SH-SY5Y (cell line): ENCODE measurements at regions not wholly inside any gene's neighbourhood (a gene's known extent, or its start where the extent isn't known, plus 50 kb on each side); places are given as distances from the start of the nearest gene placed in this dataset.

Experiments used
- GATA2 ChIP-seq: IDR thresholded peaks from 2 replicates; pipeline ENCODE4 v1.6.1; 2011; ENCODE audit warnings: mild to moderate bottlenecking, low read depth, low read length
- GATA3 ChIP-seq: IDR thresholded peaks from 2 replicates; pipeline ENCODE4 v1.6.1; 2011; ENCODE audit warnings: low read depth, mild to moderate bottlenecking, low read length, moderate library complexity

DNA sequence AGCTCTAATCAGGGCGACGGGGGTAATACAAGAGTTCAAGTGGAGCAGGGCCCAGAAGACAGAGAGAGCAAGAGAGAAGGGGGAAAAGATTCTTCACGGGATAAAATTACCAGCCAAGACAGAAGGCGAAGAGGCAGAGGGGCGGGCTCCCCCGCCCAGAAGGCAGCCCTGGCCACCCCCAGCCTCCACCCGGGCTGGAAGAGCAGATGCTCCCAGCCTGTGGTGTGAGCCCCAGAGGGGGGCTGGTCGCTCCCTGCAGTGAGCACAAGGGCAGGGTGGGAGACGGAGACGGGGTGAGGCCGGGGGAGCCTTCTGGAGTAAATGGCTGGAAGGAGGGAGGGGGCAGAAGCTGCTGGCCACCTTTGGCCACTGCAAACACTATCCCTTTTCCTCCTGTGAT, 1035.6 kb downstream of the VRK1 start:
- TF ChIP-seq GATA2 (no peak), GATA3 (no peak)
